Suprapubic skin (tissue), 4 donors: ENCODE measurements at regions not wholly inside any gene's neighbourhood (a gene's known extent, or its start where the extent isn't known, plus 50 kb on each side); places are given as distances from the start of the nearest gene placed in this dataset.
A peak's percentile ranks its signal among the peaks of the same experiment; 100 is the strongest.

Experiments used
- DNase-seq, 2 donors: peaks; one replicate each; pipeline ENCODE4 v3.0.0-alpha.2; 2019; ENCODE audit warnings: low spot score in 2 of 2
- H3K27ac ChIP-seq: fragments of 200-600 bp; sonication (generic); one replicate; pipeline ENCODE4 v1.5.1; 2019
- H3K27me3 ChIP-seq: fragments of 200-600 bp; sonication (generic); one replicate; pipeline ENCODE4 v1.5.1; 2019
- H3K36me3 ChIP-seq: fragments of 200-600 bp; sonication (generic); one replicate; pipeline ENCODE4 v1.5.1; 2019
- H3K4me1 ChIP-seq: fragments of 200-600 bp; sonication (generic); one replicate; pipeline ENCODE4 v1.5.1; 2019
- H3K4me3 ChIP-seq: fragments of 200-600 bp; sonication (generic); one replicate; pipeline ENCODE4 v1.5.1; 2019; ENCODE audit warnings: mild to moderate bottlenecking
- H3K9me3 ChIP-seq: fragments of 200-600 bp; sonication (generic); one replicate; pipeline ENCODE4 v1.5.1; 2019
- CTCF ChIP-seq, 2 donors: fragments of 200-600 bp in 1 of 2; fragments of 450-650 bp in 1 of 2; sonication (generic) in 1 of 2; IDR thresholded peaks; one replicate each; pipeline ENCODE4 v1.5.1; 2016 to 2019; ENCODE audit warnings: antibody characterized with exemption in 2 of 2, mild to moderate bottlenecking in 1 of 2, moderate library complexity in 1 of 2
- EP300 ChIP-seq: sonication (generic); formaldehyde crosslinking; IDR thresholded peaks from one replicate; pipeline ENCODE4 v1.6.1; 2017; ENCODE audit warnings: antibody characterized with exemption
- POLR2A ChIP-seq, 2 donors: fragments of 450-650 bp; IDR thresholded peaks; one replicate each; pipeline ENCODE4 v1.6.1; 2017; ENCODE audit warnings: antibody characterized with exemption in 2 of 2, mild to moderate bottlenecking in 2 of 2, moderate library complexity in 2 of 2
- POLR2AphosphoS5 ChIP-seq, 3 donors: sonication (generic); formaldehyde crosslinking; IDR thresholded peaks; one replicate each; pipeline ENCODE4 v1.6.1; 2017; ENCODE audit warnings: antibody characterized with exemption in 3 of 3
- WGBS: methylation state at CpG from one replicate; pipeline ENCODE4 v1.1.5; 2018; 5-methylcytosine and 5-hydroxymethylcytosine counted together

- no peaks in the 10 kb centered on the region for H3K9me3 ChIP-seq
- H3K27ac ChIP-seq = no peak overlapping the region
- H3K4me3 ChIP-seq = no peak overlapping the region
- no peaks in the 10 kb centered on the region for H3K27me3 ChIP-seq
- no peak for TF ChIP-seq POLR2A (IDR thresholded peaks at IDR 0.05)
- no peak for TF ChIP-seq CTCF (IDR thresholded peaks at IDR 0.05)
- TF ChIP-seq EP300 = no peak
- no peak for TF ChIP-seq POLR2AphosphoS5 (IDR thresholded peaks at IDR 0.05)
- no peaks in the 10 kb centered on the region for H3K36me3 ChIP-seq
- 56% methylated on average over 7 of the region's 7 CpGs for WGBS
- DNase-seq = no peak
- no peaks in the 10 kb centered on the region for H3K4me1 ChIP-seq
These were observed 309.6 kb upstream of the TLE3 start for GRCh38 chr15:70407336-70407670.

- H3K27me3 ChIP-seq = no peaks in the 10 kb centered on the region
- no peak for DNase-seq
- WGBS = 66% methylated on average over 9 of the region's 10 CpGs
These were observed 309.1 kb upstream of the TLE3 start for GRCh38 chr15:70406617-70407335.

GRCh38 chr15:70401709-70402108 is 304.0 kb upstream of the TLE3 start:
- WGBS = 83% methylated on average over 4 of the region's 4 CpGs
- Histone ChIP-seq H3K4me3 (no peak overlapping the region), H3K27me3 (peaks cover 5% of the 10 kb centered on the region), H3K27ac (peak overlapping the region; percentile 52), H3K9me3 (no peaks in the 10 kb centered on the region), H3K36me3 (no peaks in the 10 kb centered on the region), H3K4me1 (peaks cover 3% of the 10 kb centered on the region)
- DNase-seq = no peak
- TF ChIP-seq POLR2AphosphoS5 (IDR thresholded peaks at IDR 0.05) (no peak), POLR2A (IDR thresholded peaks at IDR 0.05) (no peak), EP300 (no peak), CTCF (IDR thresholded peaks at IDR 0.05) (no peak)

More at GRCh38 chr15:70406617-70407335, 309.1 kb upstream of the TLE3 start:
- Histone ChIP-seq H3K9me3 (no peaks in the 10 kb centered on the region), H3K4me3 (no peak overlapping the region), H3K36me3 (no peaks in the 10 kb centered on the region), H3K4me1 (no peaks in the 10 kb centered on the region), H3K27ac (no peak overlapping the region)
- TF ChIP-seq CTCF (IDR thresholded peaks at IDR 0.05) (no peak), POLR2A (IDR thresholded peaks at IDR 0.05) (no peak), EP300 (no peak), POLR2AphosphoS5 (IDR thresholded peaks at IDR 0.05) (no peak)

GRCh38 chr15:70400766-70401541 is 303.2 kb upstream of the TLE3 start:
- Histone ChIP-seq H3K4me1 (peaks cover 3% of the 10 kb centered on the region), H3K4me3 (no peak overlapping the region), H3K9me3 (no peaks in the 10 kb centered on the region), H3K27ac (peak overlapping the region; percentile 52), H3K27me3 (peaks cover 5% of the 10 kb centered on the region), H3K36me3 (no peaks in the 10 kb centered on the region)
- TF ChIP-seq POLR2AphosphoS5 (IDR thresholded peaks at IDR 0.05) (no peak), CTCF (IDR thresholded peaks at IDR 0.05) (no peak), POLR2A (IDR thresholded peaks at IDR 0.05) (no peak), EP300 (no peak)
- WGBS = 86% methylated on average over 4 of the region's 4 CpGs
- no peak for DNase-seq

- DNase-seq = no peak
These were observed 301.5 kb upstream of the TLE3 start for GRCh38 chr15:70399204-70399603.

More at GRCh38 chr15:70399204-70399603, 301.5 kb upstream of the TLE3 start:
- Histone ChIP-seq H3K4me3 (no peak overlapping the region), H3K9me3 (no peaks in the 10 kb centered on the region), H3K27ac (no peak overlapping the region), H3K36me3 (no peaks in the 10 kb centered on the region), H3K27me3 (peaks cover 10% of the 10 kb centered on the region), H3K4me1 (peaks cover 3% of the 10 kb centered on the region)
- no peak for TF ChIP-seq CTCF (IDR thresholded peaks at IDR 0.05)
- no peak for TF ChIP-seq EP300
- no peak for TF ChIP-seq POLR2A (IDR thresholded peaks at IDR 0.05)
- no peak for TF ChIP-seq POLR2AphosphoS5 (IDR thresholded peaks at IDR 0.05)
